Right kidney (tissue), 1 donor: ENCODE measurements at regions not wholly inside any gene's neighbourhood (a gene's known extent, or its start where the extent isn't known, plus 50 kb on each side); places are given as distances from the start of the nearest gene placed in this dataset.
"Not testable (repeated sequence)": the region's sequence is repeated elsewhere in the genome, so short reads cannot be mapped to it uniquely, and the experiment has no call there.

Source experiments
- DNase-seq: peaks from one replicate; pipeline ENCODE4 v3.0.0-alpha.2; 2016

DNA sequence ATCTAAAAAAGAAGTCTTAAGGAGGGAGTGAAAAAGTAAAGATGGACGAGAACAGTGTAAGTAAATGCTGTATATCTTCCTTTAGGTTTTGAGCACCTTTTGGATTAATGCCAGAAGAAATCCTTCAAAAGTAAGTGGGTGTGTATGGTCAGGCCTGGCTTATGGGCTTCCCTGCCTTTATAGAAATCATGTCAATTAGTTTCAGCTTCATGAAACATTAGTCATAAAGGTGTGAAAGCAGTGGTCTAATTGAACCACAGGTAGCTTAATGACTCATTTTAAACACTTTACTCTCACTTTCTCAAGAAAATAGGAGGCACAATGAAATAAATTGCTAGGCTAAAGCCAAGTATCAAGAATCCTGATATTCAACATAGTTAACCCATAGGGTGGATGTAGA is 467.4 kb upstream of the DPPA4 start:
- no peak for DNase-seq

DNA sequence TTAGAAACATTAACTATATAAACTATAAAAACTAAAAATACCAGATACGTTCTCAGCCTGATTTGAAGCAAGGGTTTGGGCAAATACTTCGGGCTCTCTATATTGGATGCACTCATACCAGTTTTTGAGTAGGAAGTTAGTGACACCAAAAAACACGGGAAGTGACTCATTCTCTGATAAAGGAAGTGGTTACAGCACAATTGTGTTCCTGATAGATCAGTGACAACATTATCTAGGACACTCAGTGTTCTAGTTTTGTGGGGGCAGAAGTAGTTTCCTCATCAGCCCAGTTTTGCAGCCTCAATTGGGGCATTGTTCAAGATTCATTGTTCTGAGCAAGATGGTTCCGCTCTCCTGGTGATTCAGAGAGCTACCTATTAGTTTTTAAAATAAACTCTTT is 469.6 kb upstream of the DPPA4 start:
- no peak for DNase-seq

DNA sequence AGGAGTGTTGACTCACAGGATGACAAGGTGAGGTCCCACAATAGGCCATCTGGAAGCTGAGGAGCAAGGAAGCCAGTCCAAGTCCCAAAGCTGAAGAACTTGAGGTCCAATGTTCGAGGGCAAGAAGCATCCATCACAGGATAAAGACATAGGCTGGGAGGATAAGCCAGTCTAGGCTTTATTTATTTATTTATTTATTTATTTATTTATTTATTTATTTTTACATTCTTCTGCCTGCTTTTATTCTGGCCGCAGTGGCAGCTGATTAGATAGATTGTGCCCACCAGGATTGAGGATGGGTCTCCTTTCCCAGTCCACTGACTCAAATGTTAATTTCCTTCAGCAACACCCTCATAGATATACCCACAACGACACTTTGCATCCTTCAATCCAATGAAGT is 472.2 kb upstream of the DPPA4 start:
- DNase-seq: no peak

DNA sequence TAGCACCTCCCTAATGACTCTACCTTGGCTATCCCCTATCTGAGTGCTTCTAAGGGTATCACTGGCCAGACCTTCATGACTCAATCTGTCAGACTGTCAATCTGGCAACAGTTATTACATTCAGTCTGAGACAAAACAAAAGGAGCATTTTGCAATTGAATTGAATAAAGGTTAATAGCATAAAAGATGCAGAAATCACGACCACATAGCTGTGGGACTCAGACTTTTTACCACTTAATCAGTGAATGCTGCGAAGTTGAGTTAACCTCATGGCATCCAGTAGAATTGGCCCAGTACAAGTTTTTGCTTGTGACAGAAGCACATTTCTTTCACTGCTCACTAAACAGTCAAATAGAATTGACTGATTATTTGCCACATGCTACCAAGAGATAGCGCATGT is 480.7 kb upstream of the DPPA4 start:
- DNase-seq: no peak

DNA sequence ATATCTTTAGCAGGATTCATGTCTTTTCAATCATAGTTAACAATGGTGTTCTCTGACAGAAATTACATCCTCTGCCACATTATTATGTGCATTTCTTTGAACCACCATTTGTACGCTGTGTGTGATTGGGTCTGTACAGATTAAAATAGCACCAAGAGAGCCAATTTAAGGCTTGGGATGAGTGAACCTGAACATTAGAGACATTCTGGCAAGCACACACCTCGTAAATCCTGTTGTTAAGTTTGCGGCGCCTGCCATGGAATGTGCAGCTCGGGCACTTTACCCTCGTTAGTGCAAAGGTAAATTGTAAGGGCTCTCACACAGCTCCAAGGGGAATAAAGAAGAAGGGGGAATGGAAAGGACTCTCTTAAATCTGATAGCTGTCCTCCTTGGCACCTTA is 482.4 kb upstream of the DPPA4 start:
- DNase-seq: no peak

DNA sequence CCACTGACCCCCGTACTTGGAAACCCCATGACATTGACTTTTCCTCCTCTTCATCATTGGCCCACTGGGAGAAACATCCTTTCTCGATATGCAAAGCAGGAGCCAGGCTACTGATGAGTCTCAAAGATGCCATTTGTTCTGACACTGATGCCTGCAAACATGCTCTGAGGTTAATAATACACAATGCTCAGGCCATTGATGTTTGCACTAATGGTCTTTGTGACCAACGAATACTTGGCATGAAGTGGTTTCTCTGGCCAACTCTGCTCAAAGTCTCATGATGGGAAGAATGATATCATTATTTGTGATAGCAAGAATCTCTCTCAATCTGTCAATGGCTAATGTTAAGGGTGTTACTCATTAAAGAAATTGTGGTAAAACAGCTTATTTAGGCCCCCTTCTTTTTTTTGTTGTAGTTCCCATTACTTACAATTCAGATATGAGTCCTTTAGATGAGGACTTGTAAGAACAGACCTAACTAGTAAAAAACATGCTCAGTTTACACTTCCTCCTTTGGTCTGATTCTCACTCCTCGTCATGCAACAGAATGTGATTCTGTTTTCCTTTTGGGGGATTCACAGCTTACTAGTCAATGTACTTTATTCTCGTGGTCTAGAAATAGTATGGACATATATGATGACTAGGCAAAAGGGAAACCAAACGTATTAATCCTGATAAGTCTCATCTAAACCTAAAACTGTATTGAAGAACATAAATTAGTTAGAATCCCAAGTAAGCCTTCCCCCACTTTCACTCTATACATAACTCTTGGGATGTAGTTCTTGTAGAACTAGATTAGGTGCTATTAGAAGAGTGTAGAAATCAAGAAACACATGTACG is 488.8 kb upstream of the DPPA4 start:
- no peak for DNase-seq

DNA sequence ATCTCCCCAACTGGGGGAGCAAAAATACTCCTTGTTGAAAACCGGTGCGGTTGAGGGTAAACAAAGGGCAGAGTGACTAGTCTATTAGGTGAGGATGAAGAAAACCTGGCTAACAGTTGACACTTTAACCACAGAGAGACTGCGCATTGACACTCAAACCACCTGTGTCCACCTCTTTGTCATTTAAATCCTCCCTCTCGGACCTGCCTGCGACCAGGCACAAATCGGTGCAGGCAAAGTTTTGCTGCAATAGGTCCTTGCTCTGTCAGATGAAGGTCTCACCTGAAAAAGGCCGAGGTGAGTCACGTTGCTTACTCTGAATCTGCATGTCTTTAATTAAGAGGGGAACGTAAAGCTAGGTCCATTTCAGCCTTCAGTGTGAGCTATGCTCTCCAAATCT is 494.1 kb upstream of the DPPA4 start:
- DNase-seq: no peak

DNA sequence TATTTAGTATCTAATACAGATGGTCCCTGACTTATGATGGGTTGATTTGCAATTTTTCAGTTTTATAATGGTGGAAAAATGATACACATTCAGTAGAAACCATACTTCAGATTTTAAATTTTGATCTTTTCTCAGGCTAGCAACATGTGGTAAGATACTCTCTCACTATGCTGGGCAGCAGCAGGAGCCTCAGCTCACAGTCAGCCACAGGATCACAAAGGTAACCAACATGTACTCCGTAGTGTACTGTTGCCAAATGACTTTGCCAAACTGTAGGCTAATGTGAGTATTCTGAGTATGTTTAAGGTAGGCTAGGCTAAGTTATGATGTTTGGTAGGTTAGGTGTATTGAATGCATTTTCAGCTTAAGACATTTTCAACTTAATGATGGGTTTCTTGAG is 498.6 kb upstream of the DPPA4 start:
- no peak for DNase-seq

DNA sequence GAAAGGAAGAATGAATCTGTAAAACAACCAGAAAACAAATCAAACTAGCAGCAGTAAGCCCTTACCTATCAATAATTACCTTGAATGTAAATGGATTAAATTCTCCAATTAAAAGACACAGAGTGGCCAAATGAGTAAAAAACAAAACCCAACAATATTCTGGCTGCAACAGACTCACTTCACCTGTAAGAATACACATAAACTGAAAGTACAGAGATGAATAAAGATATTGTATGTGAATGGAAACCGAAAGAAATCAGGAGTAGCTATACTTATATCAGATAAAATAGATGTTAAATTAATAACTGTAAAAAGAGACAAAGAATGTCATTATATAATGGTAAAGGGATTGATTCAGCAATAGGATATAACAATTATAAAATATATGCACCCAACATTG is 514.5 kb upstream of the DPPA4 start:
- DNase-seq: no peak

DNA sequence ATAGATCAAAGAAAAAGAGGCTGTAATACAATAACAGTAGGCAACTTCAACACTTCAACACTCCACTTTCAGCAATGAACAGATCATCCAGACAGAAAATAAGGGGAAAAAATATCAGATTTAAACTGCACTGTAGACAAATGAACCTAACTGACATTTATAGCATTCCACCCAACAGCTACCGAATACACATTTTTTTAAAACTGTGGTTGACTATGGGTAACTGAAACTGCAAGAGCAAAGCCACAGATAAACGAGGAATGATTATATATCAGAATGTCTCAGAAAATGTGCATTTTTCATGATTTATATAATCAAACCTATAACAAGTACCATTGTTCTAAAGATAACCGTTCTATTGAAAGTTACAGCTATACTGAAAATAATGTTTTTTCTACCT is 514.9 kb upstream of the DPPA4 start:
- DNase-seq: no peak

DNA sequence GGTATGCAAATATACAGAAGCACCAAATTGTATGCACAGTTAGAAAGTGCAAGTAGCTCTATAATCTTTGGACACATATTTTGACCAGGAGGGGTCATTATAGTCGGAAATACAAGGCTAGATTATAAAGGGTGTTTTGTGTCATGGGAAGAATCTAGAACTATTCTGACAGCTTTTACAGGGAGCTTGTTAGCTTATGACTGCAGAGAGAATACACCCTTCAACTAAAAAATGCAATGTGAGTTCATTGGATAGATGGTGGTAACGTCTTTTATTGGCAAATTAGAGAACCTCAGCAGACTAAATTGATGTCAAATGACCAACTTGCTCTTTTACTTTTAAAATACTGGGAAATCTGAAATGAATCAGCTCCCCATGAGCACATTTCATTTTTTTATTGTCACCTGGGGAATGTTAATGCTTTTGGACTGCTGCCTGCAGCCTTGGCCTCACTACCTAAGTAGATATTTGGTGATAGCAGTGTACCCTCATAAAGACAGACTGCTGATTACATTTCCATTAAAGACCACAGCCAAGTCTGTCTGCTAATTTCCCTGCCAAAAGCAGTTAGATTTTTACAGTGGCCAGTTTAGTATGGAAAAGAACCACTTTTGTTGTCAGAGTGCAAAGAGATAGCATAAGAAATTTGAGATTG is 515.9 kb upstream of the DPPA4 start:
- DNase-seq: no peak

DNA sequence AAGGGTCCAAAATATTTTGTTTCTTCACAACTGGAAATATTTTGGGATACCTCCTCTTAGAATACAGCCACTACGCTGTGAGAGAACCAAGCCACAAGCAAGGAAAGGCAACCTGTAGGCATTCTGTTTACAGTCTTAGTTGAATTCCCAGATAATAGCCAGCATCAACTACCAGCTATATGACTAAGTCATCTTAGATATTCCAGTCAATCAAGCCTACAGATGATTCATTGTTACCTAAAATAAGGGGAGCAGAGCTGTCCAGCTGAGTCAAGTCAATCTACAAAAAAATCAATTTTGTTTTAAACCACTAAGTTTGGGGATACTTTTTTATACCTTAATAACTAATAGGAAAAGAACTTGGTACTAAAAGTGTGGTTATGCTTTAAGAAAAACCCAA is 526.4 kb upstream of the DPPA4 start:
- no peak for DNase-seq

DNA sequence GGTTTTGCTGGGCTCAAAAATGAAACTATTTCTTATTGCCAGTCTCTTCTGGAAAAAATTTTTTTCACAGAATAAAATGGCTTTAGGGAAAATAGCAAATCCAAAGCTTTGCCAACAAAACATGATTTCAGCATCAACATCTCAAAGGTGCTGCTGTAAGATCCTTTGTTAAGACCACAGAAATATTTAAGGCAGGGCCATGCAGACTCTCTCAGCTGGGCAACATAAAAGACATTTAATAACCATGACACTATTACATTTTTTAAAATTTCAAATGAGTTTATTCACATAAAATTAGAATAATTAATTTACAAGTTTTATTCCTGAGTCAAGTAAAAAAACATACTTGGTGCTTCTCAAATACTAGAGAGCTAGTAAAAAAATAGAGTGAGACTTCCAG is 527.1 kb upstream of the DPPA4 start:
- no peak for DNase-seq

DNA sequence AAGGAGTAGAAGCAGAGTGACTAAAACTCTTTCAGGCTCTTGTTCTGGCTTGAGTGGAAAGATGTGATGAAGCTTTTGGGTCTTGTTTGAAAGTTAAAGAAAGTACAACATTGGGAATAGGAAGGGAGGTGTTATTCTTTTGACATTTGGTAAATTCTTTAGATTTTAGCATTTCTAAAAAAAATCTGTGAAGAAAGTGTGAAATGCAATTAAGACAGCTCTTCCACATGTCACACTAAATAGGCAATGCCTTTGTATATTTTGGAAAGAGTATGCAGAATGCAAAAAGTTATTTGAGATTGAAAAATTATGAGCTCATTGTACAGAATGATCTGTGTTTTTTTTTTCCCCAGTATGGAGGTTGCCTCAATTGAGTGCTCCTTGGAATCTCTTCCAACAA is 532.2 kb upstream of the DPPA4 start:
- DNase-seq: no peak

DNA sequence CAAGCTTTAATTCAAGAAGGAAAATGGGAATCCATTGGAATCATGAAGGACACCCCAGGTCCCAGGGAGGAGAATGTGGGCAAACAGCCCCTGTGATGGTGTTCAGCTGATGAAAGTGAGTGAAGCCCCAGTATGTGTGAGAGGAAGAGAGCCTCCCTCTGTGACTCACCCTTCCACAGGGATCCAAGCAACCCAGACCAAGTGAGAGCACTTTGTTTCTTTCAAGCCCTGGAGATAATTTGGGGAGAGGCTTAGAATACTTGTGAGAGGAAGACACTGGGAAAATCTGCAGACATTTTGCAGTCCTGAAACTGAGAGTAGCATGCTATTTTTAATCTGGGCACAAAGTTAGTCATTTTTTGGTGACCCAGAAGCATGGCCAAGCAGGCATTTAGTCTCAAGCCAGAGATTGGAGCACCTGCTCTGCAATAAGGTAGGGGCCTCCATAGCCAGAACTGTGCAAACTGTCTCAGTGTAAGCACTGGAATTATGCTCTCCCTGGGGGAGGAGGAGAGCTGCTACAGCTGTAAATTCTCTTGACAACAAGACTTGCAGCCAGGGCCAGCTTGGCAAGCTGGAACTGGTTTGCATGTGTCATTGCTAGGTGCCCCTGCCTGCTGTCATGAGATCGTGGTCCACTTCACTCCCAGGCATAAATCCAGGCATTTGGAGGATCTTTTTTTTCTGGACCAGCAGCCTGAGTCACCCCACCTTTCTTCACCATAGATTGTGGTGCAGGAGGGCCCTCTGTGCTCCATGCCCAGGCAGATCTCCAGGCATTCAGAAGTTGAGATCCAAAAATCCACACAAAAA is 537.8 kb upstream of the DPPA4 start:
- DNase-seq: no peak

DNA sequence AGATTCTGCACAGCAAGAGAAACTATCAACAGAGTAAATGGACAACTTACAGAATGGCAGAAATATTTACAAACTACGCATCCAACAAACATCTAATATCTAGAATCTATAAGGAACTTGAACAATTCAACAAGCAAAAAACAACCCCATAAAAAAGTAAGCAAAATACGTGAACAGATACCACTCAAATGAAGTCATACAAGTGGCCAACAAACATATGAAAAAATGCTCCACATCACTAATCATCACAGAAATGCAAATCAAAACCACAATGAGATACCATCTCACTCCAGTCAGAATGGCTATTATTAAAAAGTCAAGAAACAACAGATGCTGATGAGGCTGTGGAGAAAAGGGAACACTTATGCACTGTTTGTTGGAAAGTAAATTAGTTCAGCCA is 540.3 kb upstream of the DPPA4 start:
- not testable (repeated sequence) for DNase-seq

DNA sequence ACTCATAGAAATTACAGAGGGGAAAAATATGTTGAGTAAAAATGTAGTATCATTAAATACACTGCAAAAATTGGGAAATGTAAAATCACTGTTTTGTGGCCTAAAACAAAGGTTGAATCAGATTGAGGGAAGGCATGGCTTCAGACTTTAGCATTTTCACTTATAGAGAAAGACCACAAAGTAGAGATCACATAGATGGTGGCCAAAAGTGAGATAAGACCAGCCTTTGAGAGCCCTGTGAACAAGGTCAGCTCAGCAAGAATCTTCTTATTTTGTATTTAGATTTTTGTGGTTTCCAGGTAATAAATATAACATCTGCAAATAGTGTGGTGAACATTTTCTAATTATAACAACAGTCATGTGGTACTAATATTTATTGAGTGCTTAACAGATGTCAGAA is 544.8 kb upstream of the DPPA4 start:
- no peak for DNase-seq

DNA sequence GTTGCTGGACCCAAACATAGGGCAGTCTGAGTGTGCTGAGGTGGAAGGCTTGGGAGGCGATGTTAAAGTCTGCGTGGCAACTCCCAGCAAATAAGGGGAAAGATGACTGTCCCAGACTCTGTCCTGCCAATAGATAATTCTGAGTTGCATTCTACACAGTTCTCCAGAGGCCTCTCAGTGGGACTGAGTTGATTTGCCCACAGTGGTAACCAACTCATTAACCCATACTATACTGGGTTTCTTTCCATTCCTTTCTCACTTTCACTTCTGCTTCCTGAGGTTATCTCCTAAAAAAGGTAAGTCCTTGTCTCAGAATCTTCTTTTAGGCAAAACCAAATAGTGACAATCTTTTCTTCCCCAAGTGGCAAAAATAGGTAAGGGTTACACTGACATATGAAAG is 549.9 kb upstream of the DPPA4 start:
- no peak for DNase-seq

DNA sequence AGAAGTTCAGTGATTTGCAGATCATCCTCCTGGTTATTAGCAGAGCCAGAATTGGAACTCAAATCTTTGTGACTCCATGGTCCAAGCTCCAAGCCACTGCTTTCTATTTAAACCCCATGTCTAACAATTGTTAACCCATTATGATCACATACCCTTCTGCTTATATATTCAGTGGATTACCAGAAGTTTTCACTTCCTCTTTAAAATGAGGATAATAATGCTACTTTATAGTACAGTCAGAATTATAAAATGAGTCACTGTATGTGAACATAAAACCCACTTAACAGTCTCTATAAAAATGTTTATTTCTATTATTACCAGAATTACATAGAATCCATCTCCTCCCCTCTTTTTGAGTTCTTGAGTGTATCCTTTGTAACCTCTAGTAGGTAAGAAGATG is 550.7 kb upstream of the DPPA4 start:
- DNase-seq: no peak

DNA sequence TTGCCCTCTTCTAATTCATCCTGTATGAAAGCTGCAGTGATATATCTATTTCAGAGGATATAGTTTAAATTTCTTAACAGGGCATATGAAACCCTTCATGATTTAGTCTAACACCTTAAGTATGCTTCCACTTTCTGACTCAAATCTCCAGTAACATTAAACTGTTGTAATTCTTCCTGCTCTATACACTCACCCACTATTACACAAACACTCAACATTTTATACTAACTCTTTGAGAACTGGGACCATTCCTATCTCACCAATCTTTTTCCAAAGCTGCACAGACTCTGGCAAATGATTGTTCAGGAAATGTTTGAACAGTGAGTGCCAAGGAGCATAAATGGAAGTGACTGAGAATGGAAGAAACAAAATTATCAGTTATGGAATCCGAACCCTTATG is 560.4 kb upstream of the DPPA4 start:
- no peak for DNase-seq

DNA sequence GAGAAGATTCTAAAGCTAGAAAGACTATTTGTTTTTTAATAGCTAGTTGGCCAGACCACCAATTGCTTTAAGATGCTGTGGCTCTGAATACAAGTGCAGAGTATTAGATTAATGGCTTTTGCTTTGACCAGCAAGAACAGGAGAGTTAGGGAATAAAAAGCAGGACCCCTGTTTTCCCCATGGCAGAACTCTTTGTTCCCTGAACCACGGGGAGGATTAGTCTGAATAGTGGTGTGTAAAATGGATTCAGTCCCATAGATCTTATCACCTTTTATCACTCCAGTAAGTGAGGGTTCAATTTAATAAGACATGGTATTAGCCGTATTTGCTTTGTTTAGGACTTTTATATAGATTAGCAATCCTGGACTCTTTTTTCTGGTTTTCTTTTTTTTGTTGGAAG is 562.6 kb upstream of the DPPA4 start:
- no peak for DNase-seq

DNA sequence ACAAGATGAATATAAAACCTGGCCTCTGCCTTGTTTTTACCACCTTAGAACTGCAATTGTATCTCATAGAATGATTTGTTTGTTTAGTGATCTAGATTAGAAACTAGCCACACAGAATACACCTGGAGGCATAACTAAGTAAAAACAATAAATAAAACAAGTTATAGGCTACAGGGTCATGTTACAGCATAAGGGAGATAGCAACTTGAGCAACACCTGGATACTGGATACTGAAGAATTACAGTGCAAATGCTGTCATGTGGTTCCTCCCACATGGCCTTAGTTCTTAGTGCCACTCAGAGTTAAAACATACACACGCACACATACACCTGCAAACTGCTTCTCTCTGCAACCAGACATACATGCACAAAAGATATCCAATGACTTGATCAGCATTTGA is 563.4 kb upstream of the DPPA4 start:
- DNase-seq: no peak

DNA sequence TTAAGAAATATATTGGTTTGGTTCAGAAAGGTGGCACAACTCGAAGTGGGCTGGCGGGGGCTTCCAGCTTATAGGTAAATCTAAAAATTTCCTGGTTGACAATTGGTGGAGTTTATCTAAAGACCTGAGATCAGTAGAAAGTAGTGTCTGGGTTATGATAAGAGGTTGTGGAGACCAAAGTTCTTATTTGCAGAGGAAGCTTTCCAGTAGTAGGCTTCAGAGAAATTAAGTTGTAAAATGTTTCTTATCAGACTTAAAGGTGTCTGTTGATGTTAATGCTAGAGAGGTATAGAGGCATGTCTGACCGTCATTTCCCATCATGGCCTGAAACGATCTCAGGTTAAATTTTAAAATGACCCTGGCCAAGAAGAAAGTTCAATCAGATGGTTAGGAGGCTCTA is 565.2 kb upstream of the DPPA4 start:
- no peak for DNase-seq

DNA sequence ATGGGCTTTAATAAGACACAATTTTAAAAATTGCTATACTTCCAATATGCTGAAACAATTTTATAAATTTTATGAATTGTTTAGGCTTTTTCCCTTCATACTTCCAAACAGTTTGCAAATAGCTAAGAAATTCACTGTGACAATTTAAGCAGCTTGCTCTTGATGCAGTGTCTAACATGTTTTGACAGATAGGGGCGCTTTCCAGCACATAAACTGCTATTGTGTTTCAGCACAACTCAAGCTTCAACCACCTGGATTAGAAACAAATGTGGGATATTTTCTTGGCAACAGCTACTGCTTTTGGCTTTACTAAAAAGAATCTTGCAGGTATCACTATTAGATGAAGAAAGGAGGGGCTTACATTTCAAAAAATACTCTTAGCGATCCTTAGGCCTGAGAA is 565.8 kb upstream of the DPPA4 start:
- DNase-seq: no peak
